HG02610 (cell line): ENCODE measurements at regions not wholly inside any gene's neighbourhood (a gene's known extent, or its start where the extent isn't known, plus 50 kb on each side); places are given as distances from the start of the nearest gene placed in this dataset.

Experiments
- ATAC-seq: cut with Tn5 transposase; IDR thresholded peaks from one replicate; pipeline ENCODE4 v1.9.1; 2021; ENCODE audit warnings: mild to moderate bottlenecking, moderate library complexity; ENCODE audit not compliant: unreplicated experiment

- ATAC-seq = no peak
Observed at GRCh38 chr20:48311956-48312355, 515.8 kb downstream of the PREX1 start.

DNA sequence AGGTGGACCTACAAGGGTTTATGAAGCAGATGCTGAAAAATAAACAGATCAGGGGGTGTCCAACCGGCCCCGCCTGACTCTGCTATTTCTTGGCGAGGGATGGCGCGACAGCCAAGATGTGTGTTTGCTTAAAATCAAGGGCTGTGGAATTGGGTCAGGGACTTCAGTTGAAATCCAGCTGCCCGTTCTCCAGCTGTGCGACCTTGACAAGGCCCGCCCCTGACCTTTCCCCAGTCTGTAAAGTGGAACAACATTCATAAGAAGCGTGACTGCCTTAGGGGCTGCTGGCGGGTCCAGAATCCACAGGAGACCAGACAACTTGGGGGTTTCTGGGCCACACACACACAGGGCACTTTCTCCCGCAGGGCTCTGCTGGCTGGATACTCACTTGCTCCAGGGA lies 517.5 kb downstream of the PREX1 start:
- no peak for ATAC-seq

DNA sequence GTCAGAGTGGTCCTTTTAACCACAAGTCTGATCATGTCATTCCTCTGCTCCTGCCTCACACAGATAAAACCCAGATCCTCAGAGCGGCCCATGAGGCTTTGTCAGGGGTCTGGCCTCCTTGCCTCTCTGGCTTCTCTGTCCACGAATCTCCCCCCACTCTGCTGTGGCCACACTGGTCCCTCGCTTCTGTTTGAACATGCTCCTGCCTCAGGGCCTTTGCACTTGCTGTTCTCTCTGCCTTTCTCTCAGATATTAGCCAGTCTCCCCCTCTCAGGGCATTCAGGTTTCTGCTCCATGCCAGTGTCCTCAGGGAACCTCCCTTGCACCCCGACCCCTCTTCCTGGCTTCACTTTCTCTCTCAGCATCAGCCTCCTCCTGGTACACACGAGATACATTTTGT lies 518.5 kb downstream of the PREX1 start:
- ATAC-seq = no peak

DNA sequence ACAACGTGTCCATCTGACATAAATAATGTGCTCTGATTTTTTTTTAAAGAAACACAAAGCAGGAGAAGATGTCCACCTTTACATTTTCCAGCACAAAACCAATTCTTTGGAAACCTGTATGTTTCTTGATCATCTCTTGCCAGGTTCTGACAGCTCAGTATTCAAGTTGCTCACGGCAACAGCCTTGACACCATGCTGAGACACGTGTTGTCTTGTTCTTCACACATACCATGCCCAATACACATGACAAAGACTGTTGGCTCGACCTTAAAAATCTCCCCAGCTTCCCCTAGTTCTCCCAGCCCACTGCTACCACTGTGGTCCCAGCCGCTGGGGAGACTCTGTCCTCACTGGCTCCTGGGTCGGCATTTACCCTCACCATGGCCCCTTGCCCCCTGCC lies 518.9 kb downstream of the PREX1 start:
- ATAC-seq = no peak

DNA sequence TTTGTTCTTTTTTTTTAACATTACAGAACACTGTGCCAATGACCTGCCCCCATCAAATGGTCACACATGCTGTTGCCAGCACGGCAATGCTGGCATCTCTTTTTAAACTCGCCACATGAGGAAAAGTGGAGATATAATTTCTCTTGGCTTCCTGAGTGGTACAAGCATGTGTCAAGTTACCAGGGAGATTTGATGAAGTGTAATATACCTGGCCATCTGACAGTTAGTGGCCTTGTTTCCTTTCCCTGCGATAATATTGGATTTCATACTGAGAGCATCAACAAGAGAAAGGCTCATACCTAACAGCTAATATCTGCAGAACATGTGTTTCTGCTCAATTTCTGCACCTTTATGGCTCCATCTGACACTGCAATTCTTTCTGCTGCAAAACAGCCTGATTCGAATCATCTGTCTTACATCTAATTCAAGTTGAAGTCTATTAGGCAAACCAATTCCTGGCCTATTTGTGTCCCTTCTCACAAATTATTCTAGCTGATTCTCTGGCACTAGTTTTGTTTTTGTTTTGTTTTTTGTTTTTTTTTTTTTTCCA lies 519.5 kb downstream of the PREX1 start:
- ATAC-seq = no peak

- no peak for ATAC-seq
Observed at GRCh38 chr20:48307277-48307676, 520.5 kb downstream of the PREX1 start.

GRCh38 chr20:48302844-48303542 lies 517.7 kb upstream of the SULF2 start:
- no peak for ATAC-seq

DNA sequence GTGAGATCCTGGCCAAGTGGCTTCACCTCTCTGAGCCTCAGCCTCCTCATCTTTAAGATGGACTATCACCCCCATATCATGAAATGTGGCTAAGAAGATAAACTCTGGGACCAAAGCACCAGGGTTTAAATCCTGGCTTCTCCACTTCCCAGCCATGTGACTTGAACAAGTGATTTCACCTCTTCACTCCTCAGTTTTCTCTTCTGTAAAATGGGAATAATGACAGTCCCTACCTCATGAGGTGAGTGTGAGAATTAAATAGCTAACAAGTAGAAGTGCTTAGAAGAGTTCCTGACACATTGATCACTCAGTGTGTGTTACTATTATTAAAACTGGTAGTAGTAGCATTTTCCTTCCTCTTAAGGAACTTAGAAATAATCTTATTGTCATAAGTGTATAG lies 516.9 kb upstream of the SULF2 start:
- no peak for ATAC-seq

DNA sequence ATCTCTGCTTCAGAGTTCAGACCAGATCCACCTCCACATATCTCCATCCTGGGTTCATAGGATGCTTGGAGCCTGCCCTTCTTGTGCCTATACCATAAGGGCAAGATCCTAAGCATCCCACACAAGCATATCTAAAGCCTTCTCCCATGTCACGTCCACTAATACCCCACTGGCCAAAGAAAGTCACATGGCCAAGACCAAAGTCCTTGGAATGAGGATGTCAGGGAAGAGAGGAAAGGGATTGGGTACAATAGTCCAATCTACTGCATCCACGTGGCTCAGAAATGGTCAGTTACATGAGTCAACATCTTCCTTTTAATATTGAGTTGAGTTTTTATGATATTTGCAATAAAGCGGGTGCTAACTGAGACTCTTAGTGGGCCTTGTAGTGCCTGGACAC lies 515.9 kb upstream of the SULF2 start:
- ATAC-seq = no peak

DNA sequence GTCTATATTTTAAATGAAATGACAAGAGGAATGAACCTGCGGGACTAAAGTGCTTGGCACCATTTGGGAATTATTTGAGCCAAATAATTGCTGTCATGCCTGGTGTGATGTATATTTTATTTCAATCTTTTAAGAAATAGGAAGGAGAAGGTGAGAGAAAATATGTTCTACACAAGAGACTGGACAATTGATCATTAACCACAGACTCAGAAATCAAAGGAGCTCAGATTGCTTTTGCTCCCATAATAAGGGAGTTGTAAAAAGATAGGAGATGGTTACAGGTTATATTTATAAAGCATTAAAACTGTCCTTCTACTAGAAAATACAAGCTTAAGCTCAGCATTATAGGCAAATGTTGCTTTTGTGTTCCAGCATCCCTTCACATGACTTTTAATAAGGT lies 515.2 kb upstream of the SULF2 start:
- ATAC-seq = no peak

DNA sequence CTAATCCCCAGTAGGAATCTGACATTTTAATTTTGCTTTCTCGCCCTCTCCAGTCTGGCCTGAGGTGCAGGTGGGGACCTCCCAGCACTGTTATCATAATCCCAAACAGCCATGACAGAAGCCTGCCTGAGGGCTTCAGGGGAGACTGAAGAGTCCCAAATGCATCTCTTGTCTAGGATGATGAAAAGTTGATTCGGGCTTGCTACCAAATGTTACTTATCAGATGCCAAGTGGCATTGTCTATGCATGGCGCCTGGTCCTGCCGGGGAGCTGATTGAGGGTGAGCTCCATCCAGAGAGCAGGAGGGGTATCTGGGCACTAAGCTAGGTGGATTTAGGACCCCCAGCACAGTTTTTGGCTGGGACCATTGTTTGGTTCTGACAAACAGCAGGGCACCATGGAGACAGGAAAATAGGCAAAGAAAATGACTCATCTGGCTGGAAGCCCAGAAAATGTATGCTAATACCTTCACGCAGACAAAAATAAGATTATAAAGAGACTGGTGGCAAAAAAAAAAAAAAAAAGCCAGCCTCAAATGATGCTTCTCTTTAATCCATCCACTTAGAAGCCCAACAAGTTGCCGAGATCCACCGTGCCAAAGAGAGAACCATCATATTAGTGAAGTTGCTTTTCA lies 513.7 kb upstream of the SULF2 start:
- no peak for ATAC-seq

DNA sequence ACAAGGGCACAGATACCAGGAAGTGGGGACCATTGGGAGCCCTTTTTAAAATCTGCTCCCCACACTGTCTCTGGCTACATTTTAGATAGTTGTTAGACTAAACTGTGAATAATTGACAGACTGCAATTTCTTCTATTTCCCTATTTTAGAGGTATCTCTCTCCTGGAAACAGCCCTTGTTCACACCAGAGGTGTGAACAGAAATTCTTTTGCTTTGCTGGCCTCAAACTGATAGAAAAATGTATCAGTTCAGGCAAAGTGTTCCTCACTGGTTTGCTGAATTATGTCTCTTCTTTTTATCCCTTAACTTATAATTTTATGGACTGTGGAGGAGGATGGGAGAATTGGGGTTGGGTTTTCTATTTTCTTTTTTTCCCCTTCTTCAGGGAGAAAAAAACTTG lies 513.2 kb upstream of the SULF2 start:
- ATAC-seq = no peak

GRCh38 chr20:48295966-48296421 lies 510.7 kb upstream of the SULF2 start:
- ATAC-seq = no peak

DNA sequence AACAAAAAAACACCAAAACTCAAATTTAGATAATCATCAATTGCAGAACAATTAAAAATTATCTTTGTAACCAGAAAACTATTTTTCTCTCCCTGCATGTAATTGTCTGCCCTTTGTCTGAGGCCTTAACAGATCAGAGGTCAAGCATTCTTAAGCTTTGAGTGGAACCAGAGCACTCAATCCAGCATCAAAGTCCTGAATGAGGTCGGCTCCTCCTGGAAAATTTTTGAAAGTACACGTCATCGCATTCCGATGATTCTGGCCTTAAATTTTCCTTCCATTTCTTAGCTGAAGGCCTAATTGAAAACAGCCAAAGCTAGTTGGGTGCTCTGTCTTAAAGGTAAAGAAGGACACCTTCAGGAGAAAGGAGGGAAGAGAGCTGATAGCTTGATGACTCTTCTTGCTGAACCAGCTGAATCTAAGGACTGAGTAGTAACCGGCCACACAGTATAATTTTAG lies 510.2 kb upstream of the SULF2 start:
- no peak for ATAC-seq

GRCh38 chr20:48294942-48295341 lies 509.7 kb upstream of the SULF2 start:
- no peak for ATAC-seq

- no peak for ATAC-seq
Observed at GRCh38 chr20:48294196-48294595, 508.9 kb upstream of the SULF2 start.

DNA sequence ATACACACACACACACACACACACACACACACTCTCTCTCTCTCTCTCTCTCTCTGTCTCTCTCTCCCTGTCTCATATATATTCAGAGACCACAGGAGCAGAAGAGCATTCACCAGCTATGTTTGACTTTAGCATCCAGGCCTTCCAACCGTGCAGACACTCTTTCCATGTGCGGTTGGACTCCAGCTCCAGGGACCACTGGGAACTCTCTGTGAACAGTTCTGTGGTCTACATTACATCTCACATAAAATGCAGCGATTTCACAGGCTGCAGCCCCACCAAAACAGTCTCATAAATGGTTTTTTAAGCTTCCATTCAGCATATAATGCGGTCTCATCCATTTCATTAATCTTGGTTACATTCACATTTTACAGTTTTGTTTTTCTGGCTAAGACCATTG lies 508.4 kb upstream of the SULF2 start:
- ATAC-seq = no peak

DNA sequence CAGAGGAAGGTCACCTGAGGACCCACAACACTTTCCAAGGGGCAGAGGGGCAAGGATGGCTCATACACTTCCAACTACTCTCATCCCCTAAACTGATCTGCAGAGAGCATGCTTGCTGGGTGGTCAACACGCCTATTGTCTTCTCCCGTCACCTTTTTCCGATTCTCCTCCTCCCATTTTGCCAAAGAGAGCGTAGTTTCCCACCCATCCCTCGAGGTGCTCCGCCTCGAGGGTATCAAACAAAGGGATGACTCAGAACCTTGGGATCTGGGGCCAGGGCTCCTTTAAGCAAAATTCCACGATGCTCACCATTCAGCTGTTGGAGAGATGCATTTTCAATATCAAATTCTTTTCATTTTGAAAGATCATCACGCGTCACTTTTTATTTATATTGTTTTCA lies 507.5 kb upstream of the SULF2 start:
- no peak for ATAC-seq

DNA sequence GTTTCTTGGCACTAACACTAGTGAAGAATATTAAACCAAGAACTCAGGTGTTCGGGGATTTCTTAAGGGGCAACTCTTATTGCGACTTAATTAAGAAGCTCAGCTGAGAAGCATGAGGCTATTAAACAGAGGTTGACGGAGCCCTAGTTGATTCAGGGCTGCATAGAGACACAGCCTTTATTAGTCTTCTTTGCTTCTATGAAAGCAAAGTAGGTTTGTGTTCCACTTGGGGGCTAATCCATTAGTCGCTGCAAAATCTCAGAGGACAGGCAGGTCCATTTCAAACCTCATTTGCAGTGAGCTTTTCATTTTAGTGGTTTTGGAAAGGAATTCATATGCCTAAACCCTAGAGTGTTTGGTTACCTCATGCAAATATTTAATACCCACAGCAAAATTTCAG lies 506.6 kb upstream of the SULF2 start:
- no peak for ATAC-seq

GRCh38 chr20:48288930-48289507 lies 503.7 kb upstream of the SULF2 start:
- no peak for ATAC-seq

DNA sequence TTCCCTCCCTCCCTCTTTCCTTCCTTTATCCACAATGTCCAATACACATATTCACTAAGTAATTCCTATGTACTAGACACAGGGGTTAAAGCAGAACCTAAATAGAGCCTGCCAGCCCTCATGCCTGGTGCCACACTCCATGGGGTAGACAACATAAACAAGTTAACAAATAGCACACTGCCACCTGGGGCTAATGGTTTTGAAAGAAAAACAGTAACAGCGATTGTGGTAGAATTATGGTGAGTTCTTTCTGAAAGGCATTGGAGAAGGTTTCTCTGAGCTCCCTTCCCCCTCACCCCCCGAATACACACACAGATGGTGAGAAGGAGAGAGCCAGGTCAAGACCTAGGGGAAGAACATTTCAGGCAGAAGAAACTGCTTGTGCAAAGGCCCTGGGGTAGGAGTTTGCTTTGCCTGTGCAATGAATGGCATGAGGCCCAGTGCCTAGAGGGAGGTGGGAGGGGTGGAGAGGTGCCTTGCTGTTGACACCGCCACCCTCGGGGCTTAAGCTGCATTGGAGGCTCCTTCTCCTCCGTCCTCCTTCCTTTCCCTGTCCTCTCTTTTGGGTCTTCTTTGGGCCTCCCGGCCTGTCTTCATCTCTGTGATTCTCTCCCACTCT lies 502.4 kb upstream of the SULF2 start:
- no peak for ATAC-seq
